Astrocyte of the cerebellum (primary cell): ENCODE measurements at regions not wholly inside any gene's neighbourhood (a gene's known extent, or its start where the extent isn't known, plus 50 kb on each side); places are given as distances from the start of the nearest gene placed in this dataset.
"Not testable (repeated sequence)": the region's sequence is repeated elsewhere in the genome, so short reads cannot be mapped to it uniquely, and the experiment has no call there.

Experiments
- DNase-seq: peaks from one replicate; pipeline ENCODE4 v3.0.0-alpha.2; 2011; ENCODE audit warnings: low read depth
- H3K4me3 ChIP-seq: 2 replicates; pipeline ENCODE4 v1.5.1; 2011; ENCODE audit warnings: mild to moderate bottlenecking, low read depth, low read length, moderate library complexity
- in situ Hi-C: cut with HindIII; loops from 2 replicates; pipeline ENCODE4 v1.10.0; 2017; ENCODE audit warnings: low sequenced_read_pairs
- TF ChIP-seq, protein P1 (sequence below): IDR thresholded peaks from 2 replicates; pipeline ENCODE4 v1.5.1; 2012; ENCODE audit warnings: low read length, low read depth, moderate library complexity, mild to moderate bottlenecking; ENCODE audit errors: missing control alignments

DNA sequence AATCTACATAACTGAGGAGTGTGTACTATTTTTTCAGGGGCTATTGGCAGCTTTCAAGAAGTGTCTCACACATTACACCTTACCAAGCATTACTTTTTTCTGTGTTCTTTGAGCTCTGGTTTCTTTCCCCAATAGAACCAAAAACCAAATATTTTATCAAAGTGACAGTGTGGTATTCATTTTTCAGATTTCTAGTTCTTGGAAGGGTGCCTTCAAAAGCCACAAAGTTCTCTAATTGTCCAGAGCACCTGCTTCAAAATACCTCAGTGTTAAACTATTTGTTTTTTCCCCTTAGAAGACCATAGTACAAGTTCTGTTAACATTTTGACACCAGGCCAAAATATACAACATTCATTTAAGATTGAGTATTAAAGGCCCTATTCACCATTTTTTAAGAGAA is 515.7 kb downstream of the ETNK1 start:
- in situ Hi-C loops: no loop called here
- TF ChIP-seq, protein P1, sequence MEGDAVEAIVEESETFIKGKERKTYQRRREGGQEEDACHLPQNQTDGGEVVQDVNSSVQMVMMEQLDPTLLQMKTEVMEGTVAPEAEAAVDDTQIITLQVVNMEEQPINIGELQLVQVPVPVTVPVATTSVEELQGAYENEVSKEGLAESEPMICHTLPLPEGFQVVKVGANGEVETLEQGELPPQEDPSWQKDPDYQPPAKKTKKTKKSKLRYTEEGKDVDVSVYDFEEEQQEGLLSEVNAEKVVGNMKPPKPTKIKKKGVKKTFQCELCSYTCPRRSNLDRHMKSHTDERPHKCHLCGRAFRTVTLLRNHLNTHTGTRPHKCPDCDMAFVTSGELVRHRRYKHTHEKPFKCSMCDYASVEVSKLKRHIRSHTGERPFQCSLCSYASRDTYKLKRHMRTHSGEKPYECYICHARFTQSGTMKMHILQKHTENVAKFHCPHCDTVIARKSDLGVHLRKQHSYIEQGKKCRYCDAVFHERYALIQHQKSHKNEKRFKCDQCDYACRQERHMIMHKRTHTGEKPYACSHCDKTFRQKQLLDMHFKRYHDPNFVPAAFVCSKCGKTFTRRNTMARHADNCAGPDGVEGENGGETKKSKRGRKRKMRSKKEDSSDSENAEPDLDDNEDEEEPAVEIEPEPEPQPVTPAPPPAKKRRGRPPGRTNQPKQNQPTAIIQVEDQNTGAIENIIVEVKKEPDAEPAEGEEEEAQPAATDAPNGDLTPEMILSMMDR: no peak
- peak; percentile 91 for DNase-seq
- no peak overlapping the region for H3K4me3 ChIP-seq

DNA sequence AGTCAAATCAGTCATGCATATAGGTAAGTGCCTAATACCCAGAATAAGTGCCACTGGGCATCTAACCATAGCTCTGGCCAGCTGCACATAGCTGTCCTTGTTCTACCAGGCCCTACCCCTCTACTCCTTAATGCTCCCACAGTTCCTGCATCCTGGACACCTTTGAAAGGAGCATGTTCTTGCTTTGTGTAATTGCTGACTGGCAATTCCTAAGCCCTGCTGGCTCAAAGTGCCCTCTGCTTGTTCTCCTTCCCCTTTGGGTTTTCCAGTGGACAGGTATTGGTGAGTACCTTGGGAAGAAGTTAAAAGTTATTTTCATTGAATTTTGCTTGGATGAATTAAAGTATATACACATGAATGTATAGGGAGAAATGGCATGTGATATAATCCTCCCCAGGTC is 516.4 kb downstream of the ETNK1 start:
- DNase-seq: no peak
- TF ChIP-seq, protein P1: no peak
- in situ Hi-C loops: no loop called here
- H3K4me3 ChIP-seq: no peak overlapping the region

DNA sequence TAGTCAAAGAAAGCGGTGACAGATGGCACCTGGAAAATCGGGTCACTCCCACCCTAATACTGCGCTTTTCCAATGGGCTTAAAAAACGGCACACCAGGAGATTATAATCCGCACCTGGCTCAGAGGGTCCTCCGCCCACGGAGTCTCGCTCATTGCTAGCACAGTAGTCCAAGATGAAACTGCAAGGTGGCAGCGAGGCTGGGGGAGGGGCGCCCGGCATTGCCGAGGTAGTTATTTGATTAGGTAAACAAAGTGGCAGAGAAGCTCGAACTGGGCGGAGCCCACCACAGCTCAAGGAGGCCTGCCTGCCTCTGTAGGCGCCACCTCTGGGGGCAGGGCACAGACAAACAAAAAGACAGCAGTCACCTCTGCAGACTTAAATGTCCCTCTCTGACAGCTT is 521.1 kb downstream of the ETNK1 start:
- DNase-seq, in situ Hi-C loops, H3K4me3 ChIP-seq: not testable (repeated sequence)

DNA sequence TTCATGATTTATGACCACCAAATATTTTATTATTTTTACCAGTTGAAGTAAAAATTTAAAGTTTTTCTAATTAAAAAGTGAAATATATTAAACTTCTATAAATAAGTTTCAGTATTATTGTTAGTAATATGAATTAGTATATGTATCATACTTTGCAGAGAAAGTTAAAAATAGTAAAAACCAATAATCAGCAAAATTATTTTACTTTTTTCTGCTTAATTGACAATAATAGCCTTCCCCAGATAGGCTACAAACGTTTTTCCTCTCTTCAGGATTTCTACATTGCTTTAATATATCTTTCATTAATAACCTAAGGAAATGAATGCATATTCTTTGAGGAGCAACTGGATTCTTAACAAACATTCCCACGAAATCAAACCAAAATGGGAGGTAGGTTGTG is 543.5 kb downstream of the ETNK1 start:
- TF ChIP-seq, protein P1: no peak
- in situ Hi-C loops: no loop called here
- DNase-seq: no peak
- no peak overlapping the region for H3K4me3 ChIP-seq

DNA sequence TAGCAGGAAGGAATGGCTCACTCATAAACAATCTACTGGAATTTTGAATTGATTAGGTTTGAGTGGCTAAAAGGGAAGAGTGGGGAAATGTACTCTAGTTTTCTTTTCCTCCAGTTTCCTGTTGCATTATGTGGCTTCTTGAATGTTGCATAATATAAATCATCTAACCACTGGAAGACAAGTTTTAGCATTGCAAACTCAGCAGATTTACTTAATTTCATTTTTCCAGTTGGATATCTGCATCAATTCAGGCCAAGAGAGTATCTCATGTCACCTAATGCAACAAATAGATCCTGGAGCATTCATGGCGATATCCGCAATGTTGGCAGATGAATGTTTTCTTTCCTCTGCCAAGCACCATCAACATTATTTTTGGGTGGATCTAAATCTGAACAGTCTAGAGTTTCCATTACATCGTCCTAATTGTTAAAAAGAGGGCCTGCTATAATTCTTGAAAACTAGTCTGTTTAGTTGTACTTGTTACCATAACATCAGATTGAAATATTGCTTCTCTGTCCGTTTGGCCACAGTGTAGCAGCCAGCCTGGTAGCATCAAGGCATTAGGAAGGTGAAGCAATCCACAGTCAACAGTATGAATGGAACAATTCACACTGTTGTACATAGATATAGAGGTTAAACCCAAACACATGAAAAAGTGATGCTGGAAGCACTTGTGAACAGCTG is 544.2 kb downstream of the ETNK1 start:
- TF ChIP-seq, protein P1: no peak
- in situ Hi-C loops: no loop called here
- no peak for DNase-seq
- no peak overlapping the region for H3K4me3 ChIP-seq

DNA sequence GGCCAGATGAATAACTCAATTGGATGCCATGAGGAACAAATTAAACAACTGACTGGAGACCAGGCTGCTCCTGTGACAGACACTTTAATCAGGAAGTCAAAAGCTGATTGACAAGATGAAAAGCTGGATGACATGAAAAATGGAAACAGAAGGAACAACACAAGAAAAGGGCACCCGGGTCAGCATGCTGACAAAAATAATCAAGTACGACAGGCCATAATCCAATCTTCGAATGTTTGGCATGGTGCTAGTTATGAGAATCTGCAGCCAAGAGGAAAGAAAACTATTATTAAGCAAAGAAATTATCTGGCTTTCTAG is 544.7 kb downstream of the ETNK1 start:
- no peak overlapping the region for H3K4me3 ChIP-seq
- in situ Hi-C loops: no loop called here
- TF ChIP-seq, protein P1: no peak
- DNase-seq: no peak

DNA sequence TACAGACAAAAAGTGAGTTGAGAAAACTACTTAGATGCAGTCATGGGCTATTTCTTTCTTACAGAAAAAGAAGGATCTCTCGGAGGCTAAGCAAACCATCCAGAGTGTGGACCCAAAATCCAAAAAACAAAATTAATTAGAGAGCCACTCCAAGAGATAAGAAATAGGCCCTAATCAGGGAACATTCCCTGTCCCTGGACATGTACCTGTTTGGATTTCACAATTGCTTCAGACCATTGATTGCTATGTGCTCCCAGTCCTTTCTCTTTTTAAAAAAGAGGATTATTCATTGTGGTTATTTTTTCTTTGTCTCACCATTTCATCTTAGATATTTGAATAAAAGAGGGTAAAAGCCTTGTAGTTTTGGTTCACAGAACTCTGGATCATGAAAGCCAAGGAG is 549.9 kb downstream of the ETNK1 start:
- TF ChIP-seq, protein P1: no peak
- DNase-seq: no peak
- H3K4me3 ChIP-seq: no peak overlapping the region
- in situ Hi-C loops: no loop called here
